Omental fat pad (tissue), 3 donors: ENCODE measurements at regions not wholly inside any gene's neighbourhood (a gene's known extent, or its start where the extent isn't known, plus 50 kb on each side); places are given as distances from the start of the nearest gene placed in this dataset.

Source experiments
- ATAC-seq: fragments of 150-250 bp; one replicate; pipeline ENCODE4 v1.9.1; 2016; ENCODE audit warnings: mild to moderate bottlenecking, moderate library complexity; ENCODE audit not compliant: low FRiP score
- DNase-seq: peaks from one replicate; pipeline ENCODE4 v3.0.0-alpha.2; 2019; ENCODE audit warnings: low spot score
- TF ChIP-seq, protein P1 (sequence below), 3 donors: fragments of 450-650 bp; IDR thresholded peaks; one replicate each; pipeline ENCODE4 v1.5.1; 2016 to 2017; ENCODE audit warnings: antibody characterized with exemption in 3 of 3, mild to moderate bottlenecking in 3 of 3, moderate library complexity in 2 of 3

- DNase-seq (no peak), ATAC-seq (no peak)
- TF ChIP-seq, protein P1, sequence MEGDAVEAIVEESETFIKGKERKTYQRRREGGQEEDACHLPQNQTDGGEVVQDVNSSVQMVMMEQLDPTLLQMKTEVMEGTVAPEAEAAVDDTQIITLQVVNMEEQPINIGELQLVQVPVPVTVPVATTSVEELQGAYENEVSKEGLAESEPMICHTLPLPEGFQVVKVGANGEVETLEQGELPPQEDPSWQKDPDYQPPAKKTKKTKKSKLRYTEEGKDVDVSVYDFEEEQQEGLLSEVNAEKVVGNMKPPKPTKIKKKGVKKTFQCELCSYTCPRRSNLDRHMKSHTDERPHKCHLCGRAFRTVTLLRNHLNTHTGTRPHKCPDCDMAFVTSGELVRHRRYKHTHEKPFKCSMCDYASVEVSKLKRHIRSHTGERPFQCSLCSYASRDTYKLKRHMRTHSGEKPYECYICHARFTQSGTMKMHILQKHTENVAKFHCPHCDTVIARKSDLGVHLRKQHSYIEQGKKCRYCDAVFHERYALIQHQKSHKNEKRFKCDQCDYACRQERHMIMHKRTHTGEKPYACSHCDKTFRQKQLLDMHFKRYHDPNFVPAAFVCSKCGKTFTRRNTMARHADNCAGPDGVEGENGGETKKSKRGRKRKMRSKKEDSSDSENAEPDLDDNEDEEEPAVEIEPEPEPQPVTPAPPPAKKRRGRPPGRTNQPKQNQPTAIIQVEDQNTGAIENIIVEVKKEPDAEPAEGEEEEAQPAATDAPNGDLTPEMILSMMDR (IDR thresholded peaks at IDR 0.05): no peak
Observed at GRCh38 chr5:152853361-152853760, 448.3 kb upstream of the NMUR2 start.

GRCh38 chr5:152855441-152855840 lies 450.4 kb upstream of the NMUR2 start:
- DNase-seq: no peak
- TF ChIP-seq, protein P1 (IDR thresholded peaks at IDR 0.05): no peak
- no peak for ATAC-seq

GRCh38 chr5:152861231-152861630 lies 456.2 kb upstream of the NMUR2 start:
- DNase-seq (no peak), ATAC-seq (no peak)
- TF ChIP-seq, protein P1 (IDR thresholded peaks at IDR 0.05): no peak

DNA sequence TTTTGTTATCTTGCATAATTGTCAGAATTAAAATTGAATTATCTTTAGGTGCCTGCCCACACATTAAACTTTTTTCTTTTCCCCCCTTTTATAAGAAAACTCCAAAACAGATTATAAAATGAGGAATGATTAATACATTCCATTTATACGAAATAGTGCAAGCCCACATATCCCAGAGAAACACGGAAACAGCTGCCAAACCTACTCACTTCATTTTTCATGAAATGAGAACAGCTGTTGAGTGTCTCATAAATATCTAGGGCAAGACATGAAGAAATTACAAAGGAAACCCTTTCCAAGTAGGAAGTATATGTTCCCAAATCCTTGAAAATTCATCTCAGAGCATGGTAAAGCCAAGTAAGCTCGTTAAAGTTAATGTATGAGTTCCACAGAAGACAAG lies 459.4 kb upstream of the NMUR2 start:
- TF ChIP-seq, protein P1 (IDR thresholded peaks at IDR 0.05): no peak
- ATAC-seq: no peak
- no peak for DNase-seq

GRCh38 chr5:152864991-152865390 lies 459.9 kb upstream of the NMUR2 start:
- TF ChIP-seq, protein P1 (IDR thresholded peaks at IDR 0.05): no peak
- ATAC-seq (no peak), DNase-seq (no peak)

DNA sequence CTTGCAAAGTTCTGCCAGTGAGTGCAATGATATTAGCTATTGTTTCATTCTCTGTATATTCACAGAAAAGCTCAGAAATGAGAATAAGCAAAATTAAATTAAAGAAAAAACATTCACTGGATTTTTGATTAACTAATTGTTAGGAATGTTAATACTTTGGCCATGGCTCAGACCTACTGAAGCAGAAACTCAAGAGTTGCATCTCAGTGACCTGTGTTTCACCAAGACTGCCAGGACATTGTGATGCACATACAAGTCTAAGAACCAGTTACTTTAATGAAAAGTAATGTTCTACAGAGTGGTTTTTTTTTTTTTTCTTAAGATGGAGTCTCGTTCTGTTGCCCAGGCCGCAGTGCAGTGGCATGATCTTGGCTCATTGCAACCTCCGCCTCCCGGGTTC lies 464.9 kb upstream of the NMUR2 start:
- no peak for DNase-seq
- no peak for ATAC-seq
- TF ChIP-seq, protein P1 (IDR thresholded peaks at IDR 0.05): no peak

GRCh38 chr5:152882621-152883020 lies 477.5 kb upstream of the NMUR2 start:
- TF ChIP-seq, protein P1 (IDR thresholded peaks at IDR 0.05): no peak
- no peak for DNase-seq
- ATAC-seq: no peak
